ENCODE measurements at regions not wholly inside any gene's neighbourhood (a gene's known extent, or its start where the extent isn't known, plus 50 kb on each side); places are given as distances from the start of the nearest gene placed in this dataset.

DNA sequence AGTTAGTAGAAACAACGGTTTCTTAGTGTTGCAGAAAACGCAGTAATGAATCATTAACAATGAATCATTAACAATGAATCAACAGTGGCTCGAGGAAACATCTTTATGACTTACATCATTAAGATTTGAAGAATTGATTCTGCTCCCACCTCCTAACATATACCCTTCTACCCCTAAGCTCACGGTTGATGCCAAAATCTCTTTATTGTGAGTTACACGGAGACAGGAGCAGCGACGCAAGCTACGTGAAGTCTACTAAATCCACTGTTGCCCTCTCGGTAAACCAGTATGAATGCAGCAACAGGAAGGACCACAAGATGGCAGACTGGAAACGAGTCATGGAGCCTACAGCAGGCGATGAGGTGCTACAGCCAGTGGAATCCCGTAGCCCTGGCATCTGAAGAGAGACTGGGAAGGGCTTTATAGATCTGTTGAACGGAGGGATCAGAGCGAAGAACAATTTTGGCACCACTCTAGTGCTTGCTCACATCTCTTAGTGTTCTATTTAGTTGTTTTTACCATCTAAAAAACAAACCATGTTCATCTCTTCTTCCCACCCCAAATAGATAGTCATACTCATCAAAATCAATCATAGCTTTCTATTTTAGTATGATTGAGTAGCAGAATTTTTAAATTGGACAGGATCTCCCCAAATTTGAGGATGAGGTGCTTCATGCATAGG is 332.7 kb downstream of the DUSP6 start:
- Histone ChIP-seq H3K27ac (no peak overlapping the region), H3K36me3 (no peaks in the 10 kb centered on the region), H3K4me3 (peak overlapping the region in 1 of 2 donors; percentile 53), H3K9me3 (no peaks in the 10 kb centered on the region), H3K4me1 (peaks cover 0 to 4% of the 10 kb centered on the region in 2 donors), H3K27me3 (no peaks in the 10 kb centered on the region)
- TF ChIP-seq, protein P1, sequence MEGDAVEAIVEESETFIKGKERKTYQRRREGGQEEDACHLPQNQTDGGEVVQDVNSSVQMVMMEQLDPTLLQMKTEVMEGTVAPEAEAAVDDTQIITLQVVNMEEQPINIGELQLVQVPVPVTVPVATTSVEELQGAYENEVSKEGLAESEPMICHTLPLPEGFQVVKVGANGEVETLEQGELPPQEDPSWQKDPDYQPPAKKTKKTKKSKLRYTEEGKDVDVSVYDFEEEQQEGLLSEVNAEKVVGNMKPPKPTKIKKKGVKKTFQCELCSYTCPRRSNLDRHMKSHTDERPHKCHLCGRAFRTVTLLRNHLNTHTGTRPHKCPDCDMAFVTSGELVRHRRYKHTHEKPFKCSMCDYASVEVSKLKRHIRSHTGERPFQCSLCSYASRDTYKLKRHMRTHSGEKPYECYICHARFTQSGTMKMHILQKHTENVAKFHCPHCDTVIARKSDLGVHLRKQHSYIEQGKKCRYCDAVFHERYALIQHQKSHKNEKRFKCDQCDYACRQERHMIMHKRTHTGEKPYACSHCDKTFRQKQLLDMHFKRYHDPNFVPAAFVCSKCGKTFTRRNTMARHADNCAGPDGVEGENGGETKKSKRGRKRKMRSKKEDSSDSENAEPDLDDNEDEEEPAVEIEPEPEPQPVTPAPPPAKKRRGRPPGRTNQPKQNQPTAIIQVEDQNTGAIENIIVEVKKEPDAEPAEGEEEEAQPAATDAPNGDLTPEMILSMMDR (IDR thresholded peaks at IDR 0.05), result peak; percentile 64 to 84 (median 82)
- peak; percentile 11 to 91 for DNase-seq (ENCODE audit: low spot score in 2 of 2)
- intact Hi-C loops (cut with DNase I), result loop anchor here (1.0 to 5.0 kb wide), 3 partner anchors 333 to 505 kb away; partner anchors contain the start of genes DUSP6 and GALNT4

DNA sequence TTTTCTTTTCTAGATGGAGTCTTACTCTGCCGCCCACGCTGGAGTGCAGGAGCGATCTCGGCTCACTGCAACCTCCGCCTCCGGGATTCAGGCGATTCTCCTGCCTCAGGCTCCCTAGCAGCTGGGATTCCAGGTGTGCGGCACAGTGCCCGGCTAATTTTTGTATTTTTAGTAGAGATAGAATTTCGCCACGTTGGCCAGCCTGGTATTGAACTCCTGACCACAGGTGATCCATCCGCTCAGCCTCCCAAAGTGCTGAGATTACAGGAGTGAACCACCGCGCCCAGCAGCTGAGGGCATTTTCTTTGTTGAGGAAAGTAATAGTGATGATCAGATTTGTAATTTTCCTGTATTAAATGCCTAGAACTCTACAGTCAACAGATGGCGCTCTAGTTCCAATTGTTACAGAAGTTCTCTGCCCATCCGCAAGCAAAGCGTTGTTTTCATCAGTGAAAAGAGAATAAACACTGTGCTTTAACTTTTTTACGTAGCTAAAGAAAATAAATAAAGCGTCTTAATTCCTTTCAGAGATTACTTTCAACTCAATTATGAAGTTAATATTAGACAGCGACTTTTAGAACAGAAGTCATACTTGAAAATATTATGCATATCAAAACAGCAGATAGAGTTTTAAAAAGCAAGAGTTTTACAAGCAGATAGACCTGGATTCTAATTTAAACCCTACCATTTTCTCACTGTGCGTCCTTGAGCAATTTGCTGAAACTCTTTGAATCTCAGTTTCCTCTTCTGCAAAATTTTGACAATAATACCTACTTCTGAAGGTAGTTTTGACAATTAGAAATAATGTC is 335.1 kb downstream of the DUSP6 start:
- no peak overlapping the region for H3K27ac ChIP-seq
- no peak for DNase-seq (ENCODE audit: low spot score in 2 of 2)
- no peaks in the 10 kb centered on the region for H3K9me3 ChIP-seq
- TF ChIP-seq, protein P1 (IDR thresholded peaks at IDR 0.05), result peak; percentile 35 to 75 (median 72)
- peaks cover 0 to 4% of the 10 kb centered on the region in 2 donors for H3K4me1 ChIP-seq
- intact Hi-C loops (cut with DNase I), result loop anchor here (5.0 kb wide), 1 partner anchor 335 kb away; the partner anchor contains the start of gene DUSP6
- no peaks in the 10 kb centered on the region for H3K36me3 ChIP-seq
- H3K27me3 ChIP-seq, result no peaks in the 10 kb centered on the region
- H3K4me3 ChIP-seq, result peak overlapping the region in 1 of 2 donors; percentile 1

DNA sequence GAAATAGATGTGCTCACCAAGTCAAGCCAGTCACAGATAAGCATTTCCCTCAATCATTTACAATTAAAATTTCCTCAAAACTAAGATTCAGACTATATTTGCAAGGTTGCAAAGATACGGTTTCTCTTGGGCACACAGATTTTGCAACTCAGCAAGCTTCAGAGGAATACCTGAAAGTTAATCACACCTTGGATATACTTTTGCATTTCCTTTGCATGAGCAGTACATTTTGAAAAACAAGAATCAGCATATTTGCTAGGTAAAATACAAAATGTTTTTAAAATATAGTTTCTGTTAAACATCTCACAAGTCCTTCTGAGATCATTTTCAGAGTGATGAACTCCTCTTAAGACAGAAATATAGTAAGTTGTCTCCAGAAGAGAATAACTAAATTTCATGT is 336.9 kb downstream of the DUSP6 start:
- TF ChIP-seq, protein P1 (IDR thresholded peaks at IDR 0.05), result no peak
- intact Hi-C loops (cut with DNase I), result loop anchor here (5.0 kb wide), 1 partner anchor 337 kb away; the partner anchor contains the start of gene DUSP6
- Histone ChIP-seq H3K36me3 (no peaks in the 10 kb centered on the region), H3K27ac (no peak overlapping the region), H3K27me3 (no peaks in the 10 kb centered on the region), H3K9me3 (no peaks in the 10 kb centered on the region), H3K4me1 (peaks cover 0 to 4% of the 10 kb centered on the region in 2 donors), H3K4me3 (no peak overlapping the region)
- DNase-seq (ENCODE audit: low spot score in 2 of 2), result no peak

DNA sequence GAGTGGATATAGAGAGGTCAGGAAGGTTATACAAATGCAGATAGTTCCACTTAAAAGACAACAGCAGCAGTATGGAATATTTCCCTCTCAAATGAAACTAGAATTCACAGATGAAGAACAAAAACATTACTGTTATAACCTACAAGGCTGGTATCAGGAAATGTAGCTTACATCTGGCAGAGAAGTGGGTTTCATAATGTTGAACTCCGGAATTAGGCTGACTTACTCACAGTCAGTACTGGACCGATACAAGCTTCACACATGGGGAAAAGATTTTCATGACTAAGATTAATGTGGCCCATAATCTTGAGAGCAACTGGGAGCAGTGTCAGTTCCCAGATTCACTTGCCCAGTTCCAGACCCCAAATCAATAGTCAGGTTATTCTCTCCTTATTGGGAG is 353.9 kb downstream of the DUSP6 start:
- no peaks in the 10 kb centered on the region for H3K36me3 ChIP-seq
- H3K9me3 ChIP-seq, result no peaks in the 10 kb centered on the region
- TF ChIP-seq, protein P1 (IDR thresholded peaks at IDR 0.05), result no peak
- DNase-seq (ENCODE audit: low spot score in 2 of 2), result no peak
- no peak overlapping the region for H3K4me3 ChIP-seq
- H3K27me3 ChIP-seq, result no peaks in the 10 kb centered on the region
- H3K4me1 ChIP-seq, result no peaks in the 10 kb centered on the region
- no peak overlapping the region for H3K27ac ChIP-seq
- intact Hi-C loops (cut with DNase I), result no loop called here

DNA sequence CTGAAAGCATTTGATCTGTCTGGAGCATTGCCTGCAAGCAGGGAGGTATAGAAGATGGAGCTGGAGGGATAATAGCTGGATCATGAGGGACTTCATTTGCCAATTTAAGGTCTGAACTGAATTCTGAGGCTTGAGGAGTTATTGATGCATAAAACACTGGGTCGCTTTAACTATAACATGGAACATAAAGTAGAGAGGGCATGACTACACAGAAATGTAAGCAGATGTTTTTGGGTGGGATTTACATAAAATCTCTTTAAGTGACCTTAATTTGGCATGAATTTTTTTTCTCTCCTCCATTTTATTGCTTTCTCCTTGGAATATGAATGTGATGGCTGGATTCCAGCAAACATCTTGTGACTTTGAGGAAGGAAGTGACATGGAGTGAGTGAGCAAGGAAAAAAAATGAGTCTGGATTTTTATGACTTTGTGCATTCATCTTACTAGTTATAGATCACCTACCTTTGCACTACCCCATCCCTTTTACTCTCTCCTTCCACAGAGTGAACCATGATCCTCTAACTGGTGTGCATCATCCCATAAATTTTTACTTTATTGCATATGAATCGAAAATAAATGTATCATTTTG is 356.0 kb downstream of the DUSP6 start:
- no peaks in the 10 kb centered on the region for H3K36me3 ChIP-seq
- intact Hi-C loops (cut with DNase I), result no loop called here
- TF ChIP-seq, protein P1 (IDR thresholded peaks at IDR 0.05), result no peak
- H3K27ac ChIP-seq, result no peak overlapping the region
- H3K4me1 ChIP-seq, result no peaks in the 10 kb centered on the region
- H3K9me3 ChIP-seq, result no peaks in the 10 kb centered on the region
- no peak for DNase-seq (ENCODE audit: low spot score in 2 of 2)
- no peak overlapping the region for H3K4me3 ChIP-seq
- no peaks in the 10 kb centered on the region for H3K27me3 ChIP-seq
